ENCODE measurements at regions not wholly inside any gene's neighbourhood (a gene's known extent, or its start where the extent isn't known, plus 50 kb on each side); places are given as distances from the start of the nearest gene placed in this dataset.

- no peak for TF ChIP-seq EZH2 (IDR thresholded peaks at IDR 0.05; ENCODE audit: borderline replicate concordance, low read length)
- no peak for TF ChIP-seq CTCF (IDR thresholded peaks at IDR 0.05; ENCODE audit: low read length)
- Histone ChIP-seq H3F3A (ENCODE audit: insufficient read depth, low read length) (no peaks in the 10 kb centered on the region), H3K4me3 (ENCODE audit: low read depth, low read length, poor library complexity, severe bottlenecking) (no peak overlapping the region), H4K20me1 (ENCODE audit: insufficient read depth, low read length) (no peaks in the 10 kb centered on the region), H3K4me2 (ENCODE audit: low read length) (no peak overlapping the region), H3K27ac (ENCODE audit: low read depth, low read length, poor library complexity, severe bottlenecking) (no peak overlapping the region), H3K9me3 (ENCODE audit: low read length) (no peaks in the 10 kb centered on the region), H3K79me2 (ENCODE audit: insufficient read depth, low read length) (no peaks in the 10 kb centered on the region), H3K9me2 (ENCODE audit: low read depth, low read length) (no peaks in the 10 kb centered on the region), H3K27me3 (ENCODE audit: insufficient read depth, low read length) (0 out of 2 replicates have a peak, but pooled peaks cover 5% of the 10 kb centered on the region), H3K9ac (ENCODE audit: low read length) (no peak overlapping the region), H3K4me1 (ENCODE audit: insufficient read depth, low read length, severe bottlenecking) (no peaks in the 10 kb centered on the region), H3K36me3 (ENCODE audit: insufficient read depth, low read length) (no peaks in the 10 kb centered on the region), H2AFZ (ENCODE audit: low read length) (no peak overlapping the region)
Measured at GRCh38 chr5:1934056-1934394, 51.3 kb upstream of the IRX4 start.

- Histone ChIP-seq H3K79me2 (ENCODE audit: insufficient read depth, low read length) (no peaks in the 10 kb centered on the region), H3K4me3 (ENCODE audit: low read depth, low read length, poor library complexity, severe bottlenecking) (no peak overlapping the region), H3K9me2 (ENCODE audit: low read depth, low read length) (no peaks in the 10 kb centered on the region), H3K27ac (ENCODE audit: low read depth, low read length, poor library complexity, severe bottlenecking) (no peak overlapping the region), H2AFZ (ENCODE audit: low read length) (no peak overlapping the region), H3K9ac (ENCODE audit: low read length) (no peak overlapping the region), H3K4me2 (ENCODE audit: low read length) (no peak overlapping the region), H3K27me3 (ENCODE audit: insufficient read depth, low read length) (0 out of 2 replicates have a peak, but pooled peaks cover 5% of the 10 kb centered on the region), H3K9me3 (ENCODE audit: low read length) (no peaks in the 10 kb centered on the region), H3F3A (ENCODE audit: insufficient read depth, low read length) (no peaks in the 10 kb centered on the region), H3K36me3 (ENCODE audit: insufficient read depth, low read length) (no peaks in the 10 kb centered on the region), H3K4me1 (ENCODE audit: insufficient read depth, low read length, severe bottlenecking) (no peaks in the 10 kb centered on the region), H4K20me1 (ENCODE audit: insufficient read depth, low read length) (no peaks in the 10 kb centered on the region)
- TF ChIP-seq CTCF (IDR thresholded peaks at IDR 0.05; ENCODE audit: low read length), result no peak
Measured at GRCh38 chr5:1933364-1934055, 50.8 kb upstream of the IRX4 start.

Data from OCI-LY1 (cell line).